ENCODE measurements at regions not wholly inside any gene's neighbourhood (a gene's known extent, or its start where the extent isn't known, plus 50 kb on each side); places are given as distances from the start of the nearest gene placed in this dataset.

DNA sequence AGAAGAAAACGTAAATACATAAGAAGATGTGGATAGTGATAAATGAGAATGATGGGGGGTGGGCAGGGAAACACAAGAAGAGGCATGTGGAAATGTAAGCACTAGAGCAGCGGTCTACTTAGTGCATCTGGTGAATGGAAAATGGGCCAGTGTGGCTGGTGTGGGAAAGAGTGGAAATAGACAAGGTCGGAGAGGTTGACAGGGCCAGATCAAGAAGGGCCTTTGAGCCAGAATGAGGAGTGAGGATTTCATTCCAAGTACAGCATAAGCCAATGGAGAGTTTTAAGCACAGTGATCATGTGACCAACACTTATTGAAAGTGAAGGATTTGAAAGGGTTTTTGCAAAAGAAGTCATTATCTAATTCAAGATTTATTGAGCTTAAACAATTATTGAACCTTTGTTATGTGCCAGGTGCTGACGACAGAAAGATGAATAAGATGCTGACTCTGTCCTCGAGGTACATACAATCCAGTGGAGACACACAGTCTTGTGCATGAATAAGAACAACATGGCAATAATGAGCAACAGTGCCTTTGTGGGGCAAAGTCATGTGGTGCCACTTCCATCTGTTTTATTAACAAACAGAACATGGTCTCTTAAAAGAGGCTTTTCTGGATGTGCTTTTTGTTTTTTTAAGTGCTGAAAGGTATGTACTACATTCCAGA, 124.1 kb downstream of the MFSD1 start:
- H3K27me3 ChIP-seq (ENCODE audit: low read length) = no peaks in the 10 kb centered on the region
- H3K36me3 ChIP-seq (ENCODE audit: low read length) = no peaks in the 10 kb centered on the region
- H3K9me2 ChIP-seq (replicated peaks; ENCODE audit: insufficient read depth, low read length) = no peaks in the 10 kb centered on the region
- no peaks in the 10 kb centered on the region for H4K20me1 ChIP-seq (ENCODE audit: low read depth, low read length)
- no peak overlapping the region for H2AFZ ChIP-seq (ENCODE audit: low read depth, low read length, severe bottlenecking)
- no peaks in the 10 kb centered on the region for H3F3A ChIP-seq (ENCODE audit: insufficient read depth)
- H3K4me2 ChIP-seq (ENCODE audit: low read depth, low read length, poor library complexity, severe bottlenecking) = no peak overlapping the region
- no peaks in the 10 kb centered on the region for H3K9me3 ChIP-seq (ENCODE audit: insufficient read depth, low read length)
- no peak overlapping the region for H3K9ac ChIP-seq (ENCODE audit: low read length)
- TF ChIP-seq, protein P1, sequence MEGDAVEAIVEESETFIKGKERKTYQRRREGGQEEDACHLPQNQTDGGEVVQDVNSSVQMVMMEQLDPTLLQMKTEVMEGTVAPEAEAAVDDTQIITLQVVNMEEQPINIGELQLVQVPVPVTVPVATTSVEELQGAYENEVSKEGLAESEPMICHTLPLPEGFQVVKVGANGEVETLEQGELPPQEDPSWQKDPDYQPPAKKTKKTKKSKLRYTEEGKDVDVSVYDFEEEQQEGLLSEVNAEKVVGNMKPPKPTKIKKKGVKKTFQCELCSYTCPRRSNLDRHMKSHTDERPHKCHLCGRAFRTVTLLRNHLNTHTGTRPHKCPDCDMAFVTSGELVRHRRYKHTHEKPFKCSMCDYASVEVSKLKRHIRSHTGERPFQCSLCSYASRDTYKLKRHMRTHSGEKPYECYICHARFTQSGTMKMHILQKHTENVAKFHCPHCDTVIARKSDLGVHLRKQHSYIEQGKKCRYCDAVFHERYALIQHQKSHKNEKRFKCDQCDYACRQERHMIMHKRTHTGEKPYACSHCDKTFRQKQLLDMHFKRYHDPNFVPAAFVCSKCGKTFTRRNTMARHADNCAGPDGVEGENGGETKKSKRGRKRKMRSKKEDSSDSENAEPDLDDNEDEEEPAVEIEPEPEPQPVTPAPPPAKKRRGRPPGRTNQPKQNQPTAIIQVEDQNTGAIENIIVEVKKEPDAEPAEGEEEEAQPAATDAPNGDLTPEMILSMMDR (IDR thresholded peaks at IDR 0.05; ENCODE audit: insufficient read depth, low read length, poor library complexity, severe bottlenecking) = no peak
- TF ChIP-seq EZH2phosphoT487 (conservative IDR thresholded peaks at IDR 0.05; ENCODE audit: low read length) = no peak
- H3K27ac ChIP-seq (ENCODE audit: low read depth, low read length) = no peak overlapping the region
- H3K79me2 ChIP-seq (ENCODE audit: insufficient read depth, low read length) = no peaks in the 10 kb centered on the region
- no peak overlapping the region for H3K4me3 ChIP-seq (ENCODE audit: insufficient read depth, low read length, poor library complexity, severe bottlenecking)

DNA sequence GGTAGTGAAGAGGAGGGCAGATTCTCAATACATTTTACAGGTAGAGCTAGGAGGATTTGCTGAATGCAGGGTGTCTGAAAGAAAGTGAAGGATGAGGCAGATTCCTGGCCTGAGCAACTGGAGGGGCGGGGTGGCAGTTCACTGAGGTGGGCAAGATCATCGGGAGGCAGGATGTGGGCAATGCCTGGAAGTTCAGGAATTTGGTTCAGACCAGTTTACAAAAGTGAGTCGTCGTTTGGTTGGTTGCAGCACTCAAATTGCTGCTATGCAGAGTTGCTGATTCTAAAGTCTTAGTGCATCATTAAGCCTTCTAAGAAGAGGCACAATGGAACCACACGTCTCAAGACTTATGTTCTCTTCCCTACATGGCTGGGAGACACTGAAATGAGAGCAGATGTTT, 134.0 kb downstream of the MFSD1 start:
- Histone ChIP-seq H3K9me2 (replicated peaks; ENCODE audit: insufficient read depth, low read length) (no peaks in the 10 kb centered on the region), H3K9ac (ENCODE audit: low read length) (no peak overlapping the region), H3K9me3 (ENCODE audit: insufficient read depth, low read length) (no peaks in the 10 kb centered on the region), H3K27me3 (ENCODE audit: low read length) (no peaks in the 10 kb centered on the region), H3K79me2 (ENCODE audit: insufficient read depth, low read length) (no peaks in the 10 kb centered on the region), H3F3A (ENCODE audit: insufficient read depth) (no peaks in the 10 kb centered on the region), H3K4me2 (ENCODE audit: low read depth, low read length, poor library complexity, severe bottlenecking) (no peak overlapping the region), H4K20me1 (ENCODE audit: low read depth, low read length) (no peaks in the 10 kb centered on the region), H3K4me3 (ENCODE audit: insufficient read depth, low read length, poor library complexity, severe bottlenecking) (no peak overlapping the region), H3K27ac (ENCODE audit: low read depth, low read length) (no peak overlapping the region), H2AFZ (ENCODE audit: low read depth, low read length, severe bottlenecking) (no peak overlapping the region), H3K36me3 (ENCODE audit: low read length) (no peaks in the 10 kb centered on the region)
- TF ChIP-seq, protein P1 (IDR thresholded peaks at IDR 0.05; ENCODE audit: insufficient read depth, low read length, poor library complexity, severe bottlenecking) = no peak
- TF ChIP-seq EZH2phosphoT487 (conservative IDR thresholded peaks at IDR 0.05; ENCODE audit: low read length) = no peak

DNA sequence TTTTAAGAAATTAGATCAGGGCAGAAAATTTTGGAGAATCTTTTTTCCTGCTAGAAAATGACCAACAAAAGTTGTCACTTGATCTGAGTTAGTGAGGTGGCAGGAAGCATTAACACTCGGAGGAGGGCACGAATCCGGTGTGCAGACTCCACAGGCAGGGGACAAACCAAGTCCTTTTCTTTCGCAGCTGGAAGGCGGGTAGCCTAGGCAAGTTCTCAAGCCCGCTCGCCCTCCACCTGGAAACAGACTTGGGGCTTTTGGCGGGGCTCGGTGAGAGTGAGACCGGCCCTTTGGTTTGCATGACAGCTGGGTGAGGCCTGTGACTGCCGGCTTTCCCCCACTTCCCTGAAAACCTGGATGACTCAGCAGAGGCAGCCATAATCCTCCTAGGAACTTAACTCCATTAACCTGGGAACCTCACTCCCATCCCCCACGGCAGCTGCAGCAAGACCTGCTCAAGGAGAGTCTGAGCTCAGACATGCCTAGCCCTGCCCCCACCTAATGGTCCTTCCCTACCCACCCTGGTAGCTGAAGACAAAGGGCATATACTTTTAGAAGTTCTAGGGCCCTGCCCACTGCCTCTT, 134.8 kb downstream of the MFSD1 start:
- Histone ChIP-seq H3K27ac (ENCODE audit: low read depth, low read length) (no peak overlapping the region), H3K4me2 (ENCODE audit: low read depth, low read length, poor library complexity, severe bottlenecking) (no peak overlapping the region), H3K9ac (ENCODE audit: low read length) (no peak overlapping the region)

More for the DNA sequence above, 134.8 kb downstream of the MFSD1 start:
- no peaks in the 10 kb centered on the region for H3K79me2 ChIP-seq (ENCODE audit: insufficient read depth, low read length)
- no peaks in the 10 kb centered on the region for H3F3A ChIP-seq (ENCODE audit: insufficient read depth)
- no peaks in the 10 kb centered on the region for H3K9me3 ChIP-seq (ENCODE audit: insufficient read depth, low read length)
- H3K36me3 ChIP-seq (ENCODE audit: low read length) = no peaks in the 10 kb centered on the region
- H2AFZ ChIP-seq (ENCODE audit: low read depth, low read length, severe bottlenecking) = no peak overlapping the region
- no peaks in the 10 kb centered on the region for H4K20me1 ChIP-seq (ENCODE audit: low read depth, low read length)
- no peaks in the 10 kb centered on the region for H3K27me3 ChIP-seq (ENCODE audit: low read length)
- no peak overlapping the region for H3K4me3 ChIP-seq (ENCODE audit: insufficient read depth, low read length, poor library complexity, severe bottlenecking)
- TF ChIP-seq, protein P1 (IDR thresholded peaks at IDR 0.05; ENCODE audit: insufficient read depth, low read length, poor library complexity, severe bottlenecking) = no peak
- no peak for TF ChIP-seq EZH2phosphoT487 (conservative IDR thresholded peaks at IDR 0.05; ENCODE audit: low read length)
- no peaks in the 10 kb centered on the region for H3K9me2 ChIP-seq (replicated peaks; ENCODE audit: insufficient read depth, low read length)

Measured in SU-DHL-6 (cell line).